ENCODE measurements at regions not wholly inside any gene's neighbourhood (a gene's known extent, or its start where the extent isn't known, plus 50 kb on each side); places are given as distances from the start of the nearest gene placed in this dataset.

GRCh38 chr13:107860284-107860683 lies 355.1 kb downstream of the LIG4 start:
- no peak for TF ChIP-seq EP300 (IDR thresholded peaks at IDR 0.05)
- TF ChIP-seq POLR2AphosphoS5 (IDR thresholded peaks at IDR 0.05), result no peak
- no peak for TF ChIP-seq CTCF (IDR thresholded peaks at IDR 0.05)
- no peak for TF ChIP-seq POLR2A (IDR thresholded peaks at IDR 0.05)
- 87 to 96% (median 91%) methylated on average over 3 of the region's 3 CpGs for WGBS, 5 donors
- DNase-seq, result no peak
- H3K4me3 ChIP-seq, result no peak overlapping the region
- intact Hi-C loops (cut with DNase I; ENCODE audit: low total_unique reads), result no loop called here
- H3K4me1 ChIP-seq, result peaks cover 0 to 1% (median under 1%) of the 10 kb centered on the region in 4 donors
- peaks cover 0 to 3% (median 0%) of the 10 kb centered on the region in 4 donors for H3K9me3 ChIP-seq
- H3K36me3 ChIP-seq, result no peaks in the 10 kb centered on the region
- H3K27ac ChIP-seq, result no peak overlapping the region
- peaks cover 0 to 11% (median 4%) of the 10 kb centered on the region in 3 donors for H3K27me3 ChIP-seq

DNA sequence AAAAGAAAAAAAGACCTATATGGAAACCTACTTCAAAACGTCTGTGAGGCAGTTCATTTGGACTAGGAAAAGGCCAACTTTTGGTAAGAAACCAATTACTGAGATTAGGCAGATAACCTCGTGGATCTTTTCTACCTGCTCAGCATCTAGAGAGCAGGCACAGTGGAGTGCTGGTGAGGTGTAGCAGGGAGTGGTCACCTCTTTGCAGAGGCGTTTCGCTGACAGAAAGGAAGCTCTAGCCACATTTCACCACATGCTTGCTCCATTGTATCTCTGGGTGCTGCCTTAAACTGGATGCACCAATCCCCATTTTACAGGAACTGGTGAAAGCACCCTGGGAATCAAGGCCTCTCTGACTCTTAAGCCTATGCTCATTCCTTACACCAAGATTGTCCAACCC lies 360.5 kb downstream of the LIG4 start:
- no peak overlapping the region for H3K27ac ChIP-seq
- no peaks in the 10 kb centered on the region for H3K9me3 ChIP-seq
- H3K36me3 ChIP-seq, result no peaks in the 10 kb centered on the region
- 67 to 75% (median 69%) methylated on average over 4 of the region's 4 CpGs for WGBS, 5 donors
- DNase-seq, result no peak
- intact Hi-C loops (cut with DNase I; ENCODE audit: low total_unique reads), result no loop called here
- no peak for TF ChIP-seq POLR2AphosphoS5 (IDR thresholded peaks at IDR 0.05)
- no peak for TF ChIP-seq POLR2A (IDR thresholded peaks at IDR 0.05)
- TF ChIP-seq EP300 (IDR thresholded peaks at IDR 0.05), result no peak
- TF ChIP-seq CTCF (IDR thresholded peaks at IDR 0.05), result no peak
- no peaks in the 10 kb centered on the region for H3K4me1 ChIP-seq
- H3K4me3 ChIP-seq, result no peak overlapping the region
- H3K27me3 ChIP-seq, result no peaks in the 10 kb centered on the region

DNA sequence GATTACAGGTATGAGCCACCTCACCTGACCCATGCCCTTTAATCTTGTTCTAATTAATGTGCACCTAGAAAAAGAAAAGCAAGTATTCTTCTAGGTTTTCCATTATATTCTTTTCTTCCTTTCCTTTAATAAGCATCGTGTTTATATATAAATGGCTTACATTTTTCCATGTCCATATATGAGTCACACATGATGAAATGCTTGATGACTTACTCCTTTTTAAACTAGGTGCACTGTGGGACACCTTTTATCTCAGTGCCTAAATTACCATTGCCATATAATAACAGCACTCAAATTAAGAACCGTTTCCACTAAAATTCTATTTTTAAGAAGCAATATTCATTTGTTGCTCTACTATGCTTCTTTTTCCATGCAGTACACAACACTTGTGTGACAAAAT lies 363.3 kb downstream of the LIG4 start:
- no peak overlapping the region for H3K27ac ChIP-seq
- H3K27me3 ChIP-seq, result no peaks in the 10 kb centered on the region
- no peaks in the 10 kb centered on the region for H3K36me3 ChIP-seq
- TF ChIP-seq POLR2A (IDR thresholded peaks at IDR 0.05), result no peak
- TF ChIP-seq CTCF (IDR thresholded peaks at IDR 0.05), result no peak
- no peak for TF ChIP-seq EP300 (IDR thresholded peaks at IDR 0.05)
- TF ChIP-seq POLR2AphosphoS5 (IDR thresholded peaks at IDR 0.05), result no peak
- H3K4me1 ChIP-seq, result no peaks in the 10 kb centered on the region
- no peaks in the 10 kb centered on the region for H3K9me3 ChIP-seq
- no peak overlapping the region for H3K4me3 ChIP-seq
- intact Hi-C loops (cut with DNase I; ENCODE audit: low total_unique reads), result no loop called here
- no peak for DNase-seq
- 85 to 93% (median 91%) methylated on average over 2 of the region's 2 CpGs for WGBS, 5 donors

DNA sequence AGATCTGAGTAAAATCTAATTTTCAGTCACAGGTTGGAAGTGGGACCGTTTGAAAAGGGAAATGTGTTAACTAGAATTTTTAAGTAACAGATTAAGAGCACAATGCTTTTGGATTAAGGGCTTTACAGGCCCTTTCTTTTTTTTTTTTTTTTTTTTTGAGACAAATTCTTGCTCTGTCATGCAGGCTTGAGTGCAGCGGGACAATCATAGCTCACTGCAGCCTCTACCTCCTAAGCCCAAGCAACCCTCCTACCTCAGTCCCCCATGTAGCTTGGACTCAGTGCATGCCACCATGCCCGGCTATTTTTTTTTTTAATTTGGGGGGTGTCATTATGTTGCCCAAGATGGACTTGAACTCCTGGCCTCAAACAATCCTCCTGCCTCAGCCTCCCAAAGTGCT lies 363.7 kb downstream of the LIG4 start:
- DNase-seq, result no peak

More for the DNA sequence above, 363.7 kb downstream of the LIG4 start:
- intact Hi-C loops (cut with DNase I; ENCODE audit: low total_unique reads), result no loop called here
- no peak overlapping the region for H3K27ac ChIP-seq
- TF ChIP-seq CTCF (IDR thresholded peaks at IDR 0.05), result no peak
- TF ChIP-seq EP300 (IDR thresholded peaks at IDR 0.05), result no peak
- no peak for TF ChIP-seq POLR2A (IDR thresholded peaks at IDR 0.05)
- no peak for TF ChIP-seq POLR2AphosphoS5 (IDR thresholded peaks at IDR 0.05)
- no peaks in the 10 kb centered on the region for H3K36me3 ChIP-seq
- H3K4me3 ChIP-seq, result no peak overlapping the region
- no peaks in the 10 kb centered on the region for H3K9me3 ChIP-seq
- H3K27me3 ChIP-seq, result no peaks in the 10 kb centered on the region
- no peaks in the 10 kb centered on the region for H3K4me1 ChIP-seq
- WGBS, 5 donors, result 66 to 87% (median 76%) methylated on average over 3 of the region's 3 CpGs
